Neutrophil (primary cell): ENCODE measurements at regions not wholly inside any gene's neighbourhood (a gene's known extent, or its start where the extent isn't known, plus 50 kb on each side); places are given as distances from the start of the nearest gene placed in this dataset.

Experiments used
- H3K27ac ChIP-seq: fragments of 200-600 bp; sonication (generic); 2 replicates; pipeline ENCODE4 v1.5.1; 2016; ENCODE audit warnings: mild to moderate bottlenecking, moderate library complexity
- H3K27me3 ChIP-seq: fragments of 200-600 bp; sonication (generic); 2 replicates; pipeline ENCODE4 v1.6.0; 2016; ENCODE audit warnings: mild to moderate bottlenecking
- H3K36me3 ChIP-seq: fragments of 200-600 bp; sonication (generic); 2 replicates; pipeline ENCODE4 v1.5.1; 2017
- H3K4me1 ChIP-seq, 2 experiments: fragments of 200-600 bp in 1 of 2; sonication (generic) in 1 of 2; 1 replicate in 1 of 2; 2 replicates in 1 of 2; pipeline versions ENCODE4 v1.5.1 to v1.6.1; 2013 to 2016; ENCODE audit warnings: low read depth in 1 of 2, low read length in 1 of 2, mild to moderate bottlenecking in 1 of 2, moderate library complexity in 1 of 2; ENCODE audit not compliant: control insufficient read depth in 1 of 2, insufficient read depth in 1 of 2
- H3K4me3 ChIP-seq, 2 experiments: fragments of 200-600 bp in 1 of 2; sonication (generic) in 1 of 2; 1 replicate in 1 of 2; 2 replicates in 1 of 2; pipeline ENCODE4 v1.5.1; 2013 to 2016; ENCODE audit warnings: low read depth in 1 of 2, low read length in 1 of 2, mild to moderate bottlenecking in 1 of 2, moderate library complexity in 1 of 2
- H3K9me3 ChIP-seq: fragments of 200-600 bp; sonication (generic); 2 replicates; pipeline ENCODE4 v1.5.1; 2016
- CTCF ChIP-seq: fragments of 200-600 bp; sonication (generic); IDR thresholded peaks from 2 replicates; pipeline ENCODE4 v1.5.1; 2016; ENCODE audit warnings: antibody characterized with exemption

GRCh38 chr13:107807306-107808073 lies 407.8 kb downstream of the LIG4 start:
- no peak for TF ChIP-seq CTCF
- no peaks in the 10 kb centered on the region for H3K9me3 ChIP-seq
- H3K4me3 ChIP-seq = no peak overlapping the region
- no peaks in the 10 kb centered on the region for H3K27me3 ChIP-seq
- H3K36me3 ChIP-seq = no peaks in the 10 kb centered on the region
- H3K4me1 ChIP-seq = no peaks in the 10 kb centered on the region
- no peak overlapping the region for H3K27ac ChIP-seq

GRCh38 chr13:107806726-107807125 lies 408.6 kb downstream of the LIG4 start:
- TF ChIP-seq CTCF = no peak
- H3K36me3 ChIP-seq = no peaks in the 10 kb centered on the region
- no peaks in the 10 kb centered on the region for H3K9me3 ChIP-seq
- H3K4me1 ChIP-seq = no peaks in the 10 kb centered on the region
- no peak overlapping the region for H3K27ac ChIP-seq
- no peaks in the 10 kb centered on the region for H3K27me3 ChIP-seq
- H3K4me3 ChIP-seq = no peak overlapping the region

- no peaks in the 10 kb centered on the region for H3K36me3 ChIP-seq
- no peak overlapping the region for H3K27ac ChIP-seq
- no peak for TF ChIP-seq CTCF
- no peak overlapping the region for H3K4me3 ChIP-seq
- no peaks in the 10 kb centered on the region for H3K9me3 ChIP-seq
- H3K4me1 ChIP-seq = no peaks in the 10 kb centered on the region
- H3K27me3 ChIP-seq = no peaks in the 10 kb centered on the region
Observed at GRCh38 chr13:107803822-107804495, 411.4 kb downstream of the LIG4 start.

GRCh38 chr13:107801621-107802020 lies 413.7 kb downstream of the LIG4 start:
- Histone ChIP-seq H3K9me3 (no peaks in the 10 kb centered on the region), H3K4me1 (no peaks in the 10 kb centered on the region), H3K36me3 (no peaks in the 10 kb centered on the region), H3K27ac (no peak overlapping the region), H3K4me3 (no peak overlapping the region), H3K27me3 (no peaks in the 10 kb centered on the region)
- no peak for TF ChIP-seq CTCF

GRCh38 chr13:107799001-107799400 lies 416.3 kb downstream of the LIG4 start:
- TF ChIP-seq CTCF = no peak
- Histone ChIP-seq H3K27me3 (no peaks in the 10 kb centered on the region), H3K36me3 (no peaks in the 10 kb centered on the region), H3K9me3 (no peaks in the 10 kb centered on the region), H3K4me1 (no peaks in the 10 kb centered on the region), H3K4me3 (no peak overlapping the region), H3K27ac (no peak overlapping the region)
